ENCODE measurements at regions not wholly inside any gene's neighbourhood (a gene's known extent, or its start where the extent isn't known, plus 50 kb on each side); places are given as distances from the start of the nearest gene placed in this dataset.
"Not testable (repeated sequence)": the region's sequence is repeated elsewhere in the genome, so short reads cannot be mapped to it uniquely, and the experiment has no call there.

DNA sequence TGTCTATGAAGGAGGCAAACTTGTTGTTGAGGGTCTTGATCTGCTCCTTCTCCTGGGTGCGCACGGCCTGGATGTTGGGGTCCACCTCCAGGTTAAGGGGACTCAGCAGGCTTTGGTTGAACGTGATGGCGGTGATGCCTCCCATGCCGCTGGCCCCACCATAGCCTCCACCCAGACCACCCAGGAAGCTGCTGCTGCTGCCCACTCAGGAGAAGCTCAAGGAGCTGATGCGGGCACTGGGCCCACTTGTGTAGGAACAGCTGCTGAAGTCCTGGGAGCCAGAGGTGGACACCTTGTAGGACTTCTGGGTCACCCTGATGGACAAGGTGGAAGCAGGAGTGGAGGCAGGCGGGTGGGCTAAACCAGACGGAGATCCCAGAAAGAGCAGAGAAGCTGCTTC lies 380.3 kb upstream of the RGMB start:
- H3K9me3 ChIP-seq (ENCODE audit: control extremely low read depth in 1 of 5, control insufficient read depth in 4 of 5, insufficient read depth in 2 of 5, low read depth in 1 of 5, low read length in 4 of 5); H3K4me1 ChIP-seq (ENCODE audit: control extremely low read depth in 1 of 4, control insufficient read depth in 4 of 4, insufficient read depth in 4 of 4, low read length in 3 of 4); CTCF ChIA-PET; H3K27ac ChIP-seq (ENCODE audit: insufficient read depth in 1 of 2, low read depth in 1 of 2, low read length in 2 of 2, poor library complexity in 1 of 2, severe bottlenecking in 2 of 2); POLR2A ChIA-PET; H3K36me3 ChIP-seq (ENCODE audit: control insufficient read depth in 4 of 4, insufficient read depth in 4 of 4, low read length in 3 of 4); H3K27me3 ChIP-seq (replicated peaks in 2 of 5; ENCODE audit: control insufficient read depth in 4 of 5, insufficient read depth in 5 of 5, low read length in 4 of 5); H3K4me3 ChIP-seq (ENCODE audit: control insufficient read depth in 1 of 7, extremely low read depth in 1 of 7, insufficient read depth in 4 of 7, low read depth in 2 of 7, low read length in 6 of 7); DNase-seq: not testable (repeated sequence)
- WGBS (ENCODE audit: insufficient coverage), result 100% methylated on average over 3 of the region's 8 CpGs

GRCh38 chr5:98397081-98397480 lies 376.4 kb upstream of the RGMB start:
- CTCF ChIA-PET, result no interaction called here
- POLR2A ChIA-PET, result no interaction called here
- H3K4me3 ChIP-seq (ENCODE audit: control insufficient read depth in 1 of 7, extremely low read depth in 1 of 7, insufficient read depth in 4 of 7, low read depth in 2 of 7, low read length in 6 of 7), result no peak overlapping the region

GRCh38 chr5:98398465-98398864 lies 375.0 kb upstream of the RGMB start:
- Histone ChIP-seq H3K4me3 (ENCODE audit: control insufficient read depth in 1 of 7, extremely low read depth in 1 of 7, insufficient read depth in 4 of 7, low read depth in 2 of 7, low read length in 6 of 7) (no peak overlapping the region), H3K4me1 (ENCODE audit: control extremely low read depth in 1 of 4, control insufficient read depth in 4 of 4, insufficient read depth in 4 of 4, low read length in 3 of 4) (no peaks in the 10 kb centered on the region), H3K27ac (ENCODE audit: insufficient read depth in 1 of 2, low read depth in 1 of 2, low read length in 2 of 2, poor library complexity in 1 of 2, severe bottlenecking in 2 of 2) (no peak overlapping the region), H3K27me3 (replicated peaks in 2 of 5; ENCODE audit: control insufficient read depth in 4 of 5, insufficient read depth in 5 of 5, low read length in 4 of 5) (no peaks in the 10 kb centered on the region), H3K9me3 (ENCODE audit: control extremely low read depth in 1 of 5, control insufficient read depth in 4 of 5, insufficient read depth in 2 of 5, low read depth in 1 of 5, low read length in 4 of 5) (no peaks in the 10 kb centered on the region), H3K36me3 (ENCODE audit: control insufficient read depth in 4 of 4, insufficient read depth in 4 of 4, low read length in 3 of 4) (no peaks in the 10 kb centered on the region)
- ChIA-PET CTCF (no interaction called here), POLR2A (no interaction called here)
- no peak for DNase-seq
- 100% methylated on average over 3 of the region's 5 CpGs for WGBS (ENCODE audit: insufficient coverage)

More at GRCh38 chr5:98397081-98397480, 376.4 kb upstream of the RGMB start:
- Histone ChIP-seq H3K4me1 (ENCODE audit: control extremely low read depth in 1 of 4, control insufficient read depth in 4 of 4, insufficient read depth in 4 of 4, low read length in 3 of 4) (no peaks in the 10 kb centered on the region), H3K36me3 (ENCODE audit: control insufficient read depth in 4 of 4, insufficient read depth in 4 of 4, low read length in 3 of 4) (no peaks in the 10 kb centered on the region), H3K27me3 (replicated peaks in 2 of 5; ENCODE audit: control insufficient read depth in 4 of 5, insufficient read depth in 5 of 5, low read length in 4 of 5) (no peaks in the 10 kb centered on the region), H3K9me3 (ENCODE audit: control extremely low read depth in 1 of 5, control insufficient read depth in 4 of 5, insufficient read depth in 2 of 5, low read depth in 1 of 5, low read length in 4 of 5) (no peaks in the 10 kb centered on the region), H3K27ac (ENCODE audit: insufficient read depth in 1 of 2, low read depth in 1 of 2, low read length in 2 of 2, poor library complexity in 1 of 2, severe bottlenecking in 2 of 2) (no peak overlapping the region)
- WGBS (ENCODE audit: insufficient coverage), result 88% methylated on average over 3 of the region's 3 CpGs
- no peak for DNase-seq

GRCh38 chr5:98401656-98402055 lies 371.8 kb upstream of the RGMB start:
- H3K4me3 ChIP-seq (ENCODE audit: control insufficient read depth in 1 of 7, extremely low read depth in 1 of 7, insufficient read depth in 4 of 7, low read depth in 2 of 7, low read length in 6 of 7), result no peak overlapping the region
- H3K27me3 ChIP-seq (replicated peaks in 2 of 5; ENCODE audit: control insufficient read depth in 4 of 5, insufficient read depth in 5 of 5, low read length in 4 of 5), result no peaks in the 10 kb centered on the region
- no peaks in the 10 kb centered on the region for H3K4me1 ChIP-seq (ENCODE audit: control extremely low read depth in 1 of 4, control insufficient read depth in 4 of 4, insufficient read depth in 4 of 4, low read length in 3 of 4)
- H3K9me3 ChIP-seq (ENCODE audit: control extremely low read depth in 1 of 5, control insufficient read depth in 4 of 5, insufficient read depth in 2 of 5, low read depth in 1 of 5, low read length in 4 of 5), result no peaks in the 10 kb centered on the region
- no peak overlapping the region for H3K27ac ChIP-seq (ENCODE audit: insufficient read depth in 1 of 2, low read depth in 1 of 2, low read length in 2 of 2, poor library complexity in 1 of 2, severe bottlenecking in 2 of 2)
- H3K36me3 ChIP-seq (ENCODE audit: control insufficient read depth in 4 of 4, insufficient read depth in 4 of 4, low read length in 3 of 4), result no peaks in the 10 kb centered on the region
- ChIA-PET CTCF (no interaction called here), POLR2A (no interaction called here)
- DNase-seq, result no peak

DNA sequence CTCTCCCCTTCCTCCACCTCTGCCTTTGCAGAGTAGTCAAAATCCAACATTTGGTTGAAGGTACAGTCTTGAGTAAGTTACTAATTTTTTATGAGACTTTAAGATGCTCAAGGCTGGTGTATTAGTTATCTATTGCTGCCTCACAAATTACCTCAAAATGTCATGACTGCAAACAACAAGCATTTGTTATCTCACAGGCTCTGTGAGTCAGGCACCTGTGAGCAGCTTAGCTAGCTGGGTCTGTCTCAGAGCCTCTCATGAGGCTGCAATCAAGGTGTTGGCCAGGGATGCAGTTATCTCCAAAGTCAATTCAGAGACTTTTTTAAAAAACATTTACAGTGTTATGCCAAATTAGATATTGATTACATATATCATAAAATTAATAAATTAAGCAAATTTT lies 371.3 kb upstream of the RGMB start:
- Histone ChIP-seq H3K27me3 (replicated peaks in 2 of 5; ENCODE audit: control insufficient read depth in 4 of 5, insufficient read depth in 5 of 5, low read length in 4 of 5) (no peaks in the 10 kb centered on the region), H3K36me3 (ENCODE audit: control insufficient read depth in 4 of 4, insufficient read depth in 4 of 4, low read length in 3 of 4) (no peaks in the 10 kb centered on the region), H3K9me3 (ENCODE audit: control extremely low read depth in 1 of 5, control insufficient read depth in 4 of 5, insufficient read depth in 2 of 5, low read depth in 1 of 5, low read length in 4 of 5) (no peaks in the 10 kb centered on the region), H3K4me3 (ENCODE audit: control insufficient read depth in 1 of 7, extremely low read depth in 1 of 7, insufficient read depth in 4 of 7, low read depth in 2 of 7, low read length in 6 of 7) (no peak overlapping the region), H3K27ac (ENCODE audit: insufficient read depth in 1 of 2, low read depth in 1 of 2, low read length in 2 of 2, poor library complexity in 1 of 2, severe bottlenecking in 2 of 2) (no peak overlapping the region), H3K4me1 (ENCODE audit: control extremely low read depth in 1 of 4, control insufficient read depth in 4 of 4, insufficient read depth in 4 of 4, low read length in 3 of 4) (no peaks in the 10 kb centered on the region)
- CTCF ChIA-PET, result no interaction called here
- POLR2A ChIA-PET, result no interaction called here
- no peak for DNase-seq

- no peaks in the 10 kb centered on the region for H3K36me3 ChIP-seq (ENCODE audit: control insufficient read depth in 4 of 4, insufficient read depth in 4 of 4, low read length in 3 of 4)
- DNase-seq, result no peak
- no peaks in the 10 kb centered on the region for H3K4me1 ChIP-seq (ENCODE audit: control extremely low read depth in 1 of 4, control insufficient read depth in 4 of 4, insufficient read depth in 4 of 4, low read length in 3 of 4)
- WGBS (ENCODE audit: insufficient coverage), result no CpG with 5 or more reads among the region's 1 CpG
- no peak overlapping the region for H3K27ac ChIP-seq (ENCODE audit: insufficient read depth in 1 of 2, low read depth in 1 of 2, low read length in 2 of 2, poor library complexity in 1 of 2, severe bottlenecking in 2 of 2)
- H3K27me3 ChIP-seq (replicated peaks in 2 of 5; ENCODE audit: control insufficient read depth in 4 of 5, insufficient read depth in 5 of 5, low read length in 4 of 5), result no peaks in the 10 kb centered on the region
- POLR2A ChIA-PET, result no interaction called here
- H3K9me3 ChIP-seq (ENCODE audit: control extremely low read depth in 1 of 5, control insufficient read depth in 4 of 5, insufficient read depth in 2 of 5, low read depth in 1 of 5, low read length in 4 of 5), result no peaks in the 10 kb centered on the region
- CTCF ChIA-PET, result no interaction called here
- H3K4me3 ChIP-seq (ENCODE audit: control insufficient read depth in 1 of 7, extremely low read depth in 1 of 7, insufficient read depth in 4 of 7, low read depth in 2 of 7, low read length in 6 of 7), result no peak overlapping the region
Observed at GRCh38 chr5:98403131-98403530, 370.3 kb upstream of the RGMB start.

- no peak for DNase-seq
- H3K27me3 ChIP-seq (replicated peaks in 2 of 5; ENCODE audit: control insufficient read depth in 4 of 5, insufficient read depth in 5 of 5, low read length in 4 of 5), result no peaks in the 10 kb centered on the region
- H3K4me3 ChIP-seq (ENCODE audit: control insufficient read depth in 1 of 7, extremely low read depth in 1 of 7, insufficient read depth in 4 of 7, low read depth in 2 of 7, low read length in 6 of 7), result no peak overlapping the region
- no peak overlapping the region for H3K27ac ChIP-seq (ENCODE audit: insufficient read depth in 1 of 2, low read depth in 1 of 2, low read length in 2 of 2, poor library complexity in 1 of 2, severe bottlenecking in 2 of 2)
- H3K36me3 ChIP-seq (ENCODE audit: control insufficient read depth in 4 of 4, insufficient read depth in 4 of 4, low read length in 3 of 4), result no peaks in the 10 kb centered on the region
- no peaks in the 10 kb centered on the region for H3K9me3 ChIP-seq (ENCODE audit: control extremely low read depth in 1 of 5, control insufficient read depth in 4 of 5, insufficient read depth in 2 of 5, low read depth in 1 of 5, low read length in 4 of 5)
- no peaks in the 10 kb centered on the region for H3K4me1 ChIP-seq (ENCODE audit: control extremely low read depth in 1 of 4, control insufficient read depth in 4 of 4, insufficient read depth in 4 of 4, low read length in 3 of 4)
- ChIA-PET CTCF (no interaction called here), POLR2A (no interaction called here)
Observed at GRCh38 chr5:98414938-98415337, 358.5 kb upstream of the RGMB start.

- no peak overlapping the region for H3K4me3 ChIP-seq (ENCODE audit: control insufficient read depth in 1 of 7, extremely low read depth in 1 of 7, insufficient read depth in 4 of 7, low read depth in 2 of 7, low read length in 6 of 7)
- 100% methylated on average over 1 of the region's 1 CpG for WGBS (ENCODE audit: insufficient coverage)
- POLR2A ChIA-PET, result no interaction called here
- no peaks in the 10 kb centered on the region for H3K9me3 ChIP-seq (ENCODE audit: control extremely low read depth in 1 of 5, control insufficient read depth in 4 of 5, insufficient read depth in 2 of 5, low read depth in 1 of 5, low read length in 4 of 5)
- no peaks in the 10 kb centered on the region for H3K27me3 ChIP-seq (replicated peaks in 2 of 5; ENCODE audit: control insufficient read depth in 4 of 5, insufficient read depth in 5 of 5, low read length in 4 of 5)
- CTCF ChIA-PET, result no interaction called here
- H3K36me3 ChIP-seq (ENCODE audit: control insufficient read depth in 4 of 4, insufficient read depth in 4 of 4, low read length in 3 of 4), result no peaks in the 10 kb centered on the region
- no peak overlapping the region for H3K27ac ChIP-seq (ENCODE audit: insufficient read depth in 1 of 2, low read depth in 1 of 2, low read length in 2 of 2, poor library complexity in 1 of 2, severe bottlenecking in 2 of 2)
- DNase-seq, result no peak
- no peaks in the 10 kb centered on the region for H3K4me1 ChIP-seq (ENCODE audit: control extremely low read depth in 1 of 4, control insufficient read depth in 4 of 4, insufficient read depth in 4 of 4, low read length in 3 of 4)
Observed at GRCh38 chr5:98415663-98416062, 357.8 kb upstream of the RGMB start.

Measured in common myeloid progenitor, CD34-positive (primary cell).